ENCODE measurements at regions not wholly inside any gene's neighbourhood (a gene's known extent, or its start where the extent isn't known, plus 50 kb on each side); places are given as distances from the start of the nearest gene placed in this dataset.

- H3K27me3 ChIP-seq (ENCODE audit: insufficient read depth, low read length, poor library complexity, severe bottlenecking): no peaks in the 10 kb centered on the region
- no peaks in the 10 kb centered on the region for H3K4me1 ChIP-seq (ENCODE audit: insufficient read depth, low read length, poor library complexity, severe bottlenecking)
- TF ChIP-seq EZH2phosphoT487 (IDR thresholded peaks at IDR 0.05; ENCODE audit: borderline replicate concordance) (no peak), CTCF (conservative IDR thresholded peaks at IDR 0.05; ENCODE audit: low read length) (no peak)
- H4K20me1 ChIP-seq (ENCODE audit: insufficient read depth, low read length, poor library complexity, severe bottlenecking): no peaks in the 10 kb centered on the region
- H3K36me3 ChIP-seq (ENCODE audit: insufficient read depth, low read length): no peaks in the 10 kb centered on the region
- no peaks in the 10 kb centered on the region for H3F3A ChIP-seq (ENCODE audit: low read depth)
- no peaks in the 10 kb centered on the region for H3K79me2 ChIP-seq (ENCODE audit: insufficient read depth, low read length)
- no peaks in the 10 kb centered on the region for H3K9me2 ChIP-seq (replicated peaks; ENCODE audit: low read depth, low read length)
- no peaks in the 10 kb centered on the region; the same call in 1 of the 2 replicates for H3K9me3 ChIP-seq (ENCODE audit: insufficient read depth, low read depth, low read length)
- H3K4me3 ChIP-seq (ENCODE audit: low read length, poor library complexity, severe bottlenecking): no peak overlapping the region
- H3K4me2 ChIP-seq (ENCODE audit: low read depth, low read length, poor library complexity, severe bottlenecking): no peak overlapping the region
- no peak overlapping the region for H2AFZ ChIP-seq (ENCODE audit: low read length)
- H3K9ac ChIP-seq (ENCODE audit: low read depth, low read length, poor library complexity, severe bottlenecking): no peak overlapping the region
Observed at GRCh38 chr21:28719723-28720122, 273.0 kb downstream of the LTN1 start.

- H3K4me2 ChIP-seq (ENCODE audit: low read depth, low read length, poor library complexity, severe bottlenecking): no peak overlapping the region
- H3K9me2 ChIP-seq (replicated peaks; ENCODE audit: low read depth, low read length): no peaks in the 10 kb centered on the region
- H3K79me2 ChIP-seq (ENCODE audit: insufficient read depth, low read length): no peaks in the 10 kb centered on the region
- no peak overlapping the region for H3K9ac ChIP-seq (ENCODE audit: low read depth, low read length, poor library complexity, severe bottlenecking)
- no peaks in the 10 kb centered on the region for H3F3A ChIP-seq (ENCODE audit: low read depth)
- no peak overlapping the region for H3K4me3 ChIP-seq (ENCODE audit: low read length, poor library complexity, severe bottlenecking)
- no peaks in the 10 kb centered on the region for H4K20me1 ChIP-seq (ENCODE audit: insufficient read depth, low read length, poor library complexity, severe bottlenecking)
- no peaks in the 10 kb centered on the region for H3K36me3 ChIP-seq (ENCODE audit: insufficient read depth, low read length)
- no peaks in the 10 kb centered on the region for H3K27me3 ChIP-seq (ENCODE audit: insufficient read depth, low read length, poor library complexity, severe bottlenecking)
- H3K4me1 ChIP-seq (ENCODE audit: insufficient read depth, low read length, poor library complexity, severe bottlenecking): no peaks in the 10 kb centered on the region
- no peak for TF ChIP-seq CTCF (conservative IDR thresholded peaks at IDR 0.05; ENCODE audit: low read length)
- TF ChIP-seq EZH2phosphoT487 (IDR thresholded peaks at IDR 0.05; ENCODE audit: borderline replicate concordance): no peak
- H2AFZ ChIP-seq (ENCODE audit: low read length): no peak overlapping the region
- no peaks in the 10 kb centered on the region for H3K9me3 ChIP-seq (ENCODE audit: insufficient read depth, low read depth, low read length)
Observed at GRCh38 chr21:28714777-28715464, 277.8 kb downstream of the LTN1 start.

DNA sequence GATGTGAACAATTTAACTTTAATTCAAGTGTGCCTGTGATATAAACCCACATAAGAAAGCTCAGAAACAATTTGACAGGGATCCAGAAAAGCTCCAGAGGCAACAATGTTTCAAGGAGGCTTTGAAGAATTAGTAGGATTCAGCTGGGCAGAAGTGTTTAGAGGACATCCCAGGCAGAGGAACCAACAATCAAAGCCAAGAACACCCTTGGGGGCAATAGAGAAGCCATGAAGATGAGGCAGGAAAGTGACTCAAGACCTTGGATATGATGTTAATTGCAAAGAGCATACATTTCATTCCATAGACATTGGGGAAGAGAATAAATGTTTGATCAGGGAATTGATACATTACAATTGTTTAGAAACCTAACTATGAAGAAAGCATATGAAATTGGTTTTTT, 280.3 kb downstream of the LTN1 start:
- TF ChIP-seq CTCF (conservative IDR thresholded peaks at IDR 0.05; ENCODE audit: low read length): no peak
- H3K4me3 ChIP-seq (ENCODE audit: low read length, poor library complexity, severe bottlenecking): no peak overlapping the region
- no peaks in the 10 kb centered on the region for H3K27me3 ChIP-seq (ENCODE audit: insufficient read depth, low read length, poor library complexity, severe bottlenecking)
- H3K9me2 ChIP-seq (replicated peaks; ENCODE audit: low read depth, low read length): no peaks in the 10 kb centered on the region
- no peak overlapping the region for H3K4me2 ChIP-seq (ENCODE audit: low read depth, low read length, poor library complexity, severe bottlenecking)
- no peaks in the 10 kb centered on the region for H3F3A ChIP-seq (ENCODE audit: low read depth)
- no peaks in the 10 kb centered on the region for H3K4me1 ChIP-seq (ENCODE audit: insufficient read depth, low read length, poor library complexity, severe bottlenecking)
- H2AFZ ChIP-seq (ENCODE audit: low read length): no peak overlapping the region
- H3K9me3 ChIP-seq (ENCODE audit: insufficient read depth, low read depth, low read length): no peaks in the 10 kb centered on the region
- no peaks in the 10 kb centered on the region for H3K79me2 ChIP-seq (ENCODE audit: insufficient read depth, low read length)
- no peak overlapping the region for H3K9ac ChIP-seq (ENCODE audit: low read depth, low read length, poor library complexity, severe bottlenecking)
- no peaks in the 10 kb centered on the region for H4K20me1 ChIP-seq (ENCODE audit: insufficient read depth, low read length, poor library complexity, severe bottlenecking)
- no peaks in the 10 kb centered on the region for H3K36me3 ChIP-seq (ENCODE audit: insufficient read depth, low read length)

Measured in Loucy (cell line).